Keratinocyte (primary cell): ENCODE measurements at regions not wholly inside any gene's neighbourhood (a gene's known extent, or its start where the extent isn't known, plus 50 kb on each side); places are given as distances from the start of the nearest gene placed in this dataset.

Experiments
- DNase-seq: peaks from one replicate; pipeline ENCODE4 v3.0.0-alpha.2; 2011; ENCODE audit warnings: low read depth, missing footprints, low spot score
- FAIRE-seq: peaks from 2 replicates; lab custom pipeline; 2011; peaks lifted over from hg19 to GRCh38; lab: Jason Lieb, UNC
- H2AFZ ChIP-seq: 2 replicates; pipeline ENCODE4 v1.6.0; 2012; ENCODE audit warnings: low read length, control low read depth, inconsistent platforms; ENCODE audit not compliant: control insufficient read depth
- H3K27ac ChIP-seq: 2 replicates; pipeline ENCODE4 v1.5.1; 2011; ENCODE audit warnings: low read length; ENCODE audit not compliant: control insufficient read depth, insufficient read depth
- H3K27me3 ChIP-seq: 3 replicates; pipeline ENCODE4 v1.6.0; 2011; ENCODE audit warnings: low read length; ENCODE audit not compliant: control insufficient read depth, insufficient read depth; ENCODE audit errors: extremely low read depth
- H3K36me3 ChIP-seq, 2 experiments: 2 replicates in 1 of 2; 3 replicates in 1 of 2; pipeline ENCODE4 v1.5.1; 2011; ENCODE audit warnings: low read length in 2 of 2, mild to moderate bottlenecking in 1 of 2; ENCODE audit not compliant: control insufficient read depth in 2 of 2, insufficient read depth in 2 of 2; ENCODE audit errors: extremely low read depth in 1 of 2
- H3K4me1 ChIP-seq: 3 replicates; pipeline ENCODE4 v1.5.1; 2011; ENCODE audit warnings: low read length; ENCODE audit not compliant: control insufficient read depth, insufficient read depth; ENCODE audit errors: extremely low read depth
- H3K4me2 ChIP-seq: 3 replicates; pipeline ENCODE4 v1.6.0; 2011; ENCODE audit warnings: low read depth, low read length; ENCODE audit not compliant: control insufficient read depth, insufficient read depth; ENCODE audit errors: extremely low read depth
- H3K4me3 ChIP-seq, 3 experiments: fragments of 200-600 bp in 1 of 3; sonication (generic) in 1 of 3; 2 replicates in 2 of 3; 3 replicates in 1 of 3; pipeline ENCODE4 v1.5.1; 2011 to 2016; ENCODE audit warnings: low read length in 3 of 3, mild to moderate bottlenecking in 3 of 3, control low read depth in 2 of 3, inconsistent platforms in 1 of 3, low read depth in 1 of 3, mixed read lengths in 1 of 3, mixed run types in 1 of 3, moderate library complexity in 1 of 3; ENCODE audit not compliant: control insufficient read depth in 2 of 3, insufficient read depth in 2 of 3; ENCODE audit errors: extremely low read depth in 1 of 3
- H3K79me2 ChIP-seq: 2 replicates; pipeline ENCODE4 v1.6.0; 2012; ENCODE audit warnings: low read length; ENCODE audit not compliant: control insufficient read depth, insufficient read depth
- H3K9ac ChIP-seq: 3 replicates; pipeline ENCODE4 v1.6.0; 2011; ENCODE audit warnings: low read length; ENCODE audit not compliant: control insufficient read depth, insufficient read depth; ENCODE audit errors: extremely low read depth
- H3K9me1 ChIP-seq: 3 replicates; pipeline ENCODE4 v1.6.0; 2011; ENCODE audit warnings: low read length; ENCODE audit not compliant: control insufficient read depth, insufficient read depth; ENCODE audit errors: extremely low read depth
- H3K9me3 ChIP-seq: 2 replicates; pipeline ENCODE4 v1.5.1; 2012; ENCODE audit warnings: low read depth, low read length; ENCODE audit not compliant: control insufficient read depth
- H4K20me1 ChIP-seq: 3 replicates; pipeline ENCODE4 v1.6.0; 2011; ENCODE audit warnings: low read length; ENCODE audit not compliant: control insufficient read depth, insufficient read depth; ENCODE audit errors: extremely low read depth
- EZH2 ChIP-seq: IDR thresholded peaks from one replicate; pipeline ENCODE4 v1.6.1; 2012; ENCODE audit warnings: inconsistent platforms, mild to moderate bottlenecking, low read length, moderate library complexity
- dilution Hi-C: fragments of 300-500 bp; cut with MboI; formaldehyde crosslinking; loops from one replicate; pipeline ENCODE4 v1.7.0; 2020; ENCODE audit warnings: low sequenced_read_pairs; ENCODE audit not compliant: extremely low pct_ligation_motif_present
- TF ChIP-seq, protein P1 (sequence below), 3 experiments: IDR thresholded peaks in 1 of 3; conservative IDR thresholded peaks in 1 of 3; optimal IDR thresholded peaks in 1 of 3; 2 replicates in 2 of 3; 3 replicates in 1 of 3; pipeline versions ENCODE3 to v1.5.1; 2011; ENCODE audit warnings: low read length in 3 of 3, mild to moderate bottlenecking in 3 of 3, moderate library complexity in 2 of 3, control low read depth in 1 of 3, inconsistent platforms in 1 of 3; ENCODE audit not compliant: insufficient read depth in 2 of 3; ENCODE audit errors: extremely low read depth in 1 of 3

DNA sequence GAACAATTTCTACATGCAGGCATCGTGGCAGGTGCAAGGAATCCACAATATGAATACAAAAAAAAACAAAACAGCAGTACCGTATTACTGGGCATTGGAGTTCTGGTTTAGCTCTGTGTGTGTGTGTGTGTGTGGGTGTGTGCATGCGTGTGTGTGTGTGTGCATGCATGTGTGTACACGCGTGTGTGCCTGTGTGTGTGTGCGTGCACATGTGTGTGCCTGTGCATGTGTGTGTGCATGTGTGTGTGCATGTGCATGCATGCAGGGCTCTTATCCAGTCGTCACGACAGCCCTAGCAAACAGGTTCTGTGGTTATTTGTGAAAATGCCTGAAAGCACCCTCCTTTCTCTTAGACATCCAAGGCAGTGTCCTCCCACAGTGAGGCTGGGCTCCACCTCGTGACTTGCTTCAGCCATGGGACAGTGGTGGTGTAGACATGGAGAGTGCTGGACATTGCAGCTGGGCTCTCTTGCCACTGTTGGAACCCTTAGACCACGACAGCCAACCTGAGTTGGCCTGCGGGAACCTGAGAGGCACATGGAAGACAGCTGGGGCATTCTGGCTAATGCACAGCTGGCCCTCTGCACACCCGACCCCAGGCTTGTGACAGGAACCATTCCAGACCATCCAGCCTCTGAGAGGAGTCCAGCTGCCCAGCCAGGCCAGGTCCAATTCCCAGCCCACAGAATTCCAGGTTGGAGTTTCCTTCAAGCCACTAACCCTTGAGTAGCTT, 173.4 kb upstream of the SHH start:
- H3K9me3 ChIP-seq, result peaks cover 4% of the 10 kb centered on the region
- no peaks in the 10 kb centered on the region for H3K36me3 ChIP-seq
- no peaks in the 10 kb centered on the region for H3K27me3 ChIP-seq
- no peak overlapping the region for H2AFZ ChIP-seq
- FAIRE-seq (no peak), DNase-seq (no peak)
- H3K4me1 ChIP-seq, result no peaks in the 10 kb centered on the region
- no peaks in the 10 kb centered on the region for H3K79me2 ChIP-seq
- no peak overlapping the region for H3K9ac ChIP-seq
- H4K20me1 ChIP-seq, result no peaks in the 10 kb centered on the region
- H3K4me2 ChIP-seq, result no peak overlapping the region
- H3K4me3 ChIP-seq, result no peak overlapping the region
- dilution Hi-C loops, result no loop called here
- H3K9me1 ChIP-seq, result no peaks in the 10 kb centered on the region
- TF ChIP-seq EZH2, result no peak
- TF ChIP-seq, protein P1, sequence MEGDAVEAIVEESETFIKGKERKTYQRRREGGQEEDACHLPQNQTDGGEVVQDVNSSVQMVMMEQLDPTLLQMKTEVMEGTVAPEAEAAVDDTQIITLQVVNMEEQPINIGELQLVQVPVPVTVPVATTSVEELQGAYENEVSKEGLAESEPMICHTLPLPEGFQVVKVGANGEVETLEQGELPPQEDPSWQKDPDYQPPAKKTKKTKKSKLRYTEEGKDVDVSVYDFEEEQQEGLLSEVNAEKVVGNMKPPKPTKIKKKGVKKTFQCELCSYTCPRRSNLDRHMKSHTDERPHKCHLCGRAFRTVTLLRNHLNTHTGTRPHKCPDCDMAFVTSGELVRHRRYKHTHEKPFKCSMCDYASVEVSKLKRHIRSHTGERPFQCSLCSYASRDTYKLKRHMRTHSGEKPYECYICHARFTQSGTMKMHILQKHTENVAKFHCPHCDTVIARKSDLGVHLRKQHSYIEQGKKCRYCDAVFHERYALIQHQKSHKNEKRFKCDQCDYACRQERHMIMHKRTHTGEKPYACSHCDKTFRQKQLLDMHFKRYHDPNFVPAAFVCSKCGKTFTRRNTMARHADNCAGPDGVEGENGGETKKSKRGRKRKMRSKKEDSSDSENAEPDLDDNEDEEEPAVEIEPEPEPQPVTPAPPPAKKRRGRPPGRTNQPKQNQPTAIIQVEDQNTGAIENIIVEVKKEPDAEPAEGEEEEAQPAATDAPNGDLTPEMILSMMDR (optimal IDR thresholded peaks at IDR 0.05 in 1 of 3, IDR thresholded peaks at IDR 0.05 in 1 of 3, conservative IDR thresholded peaks at IDR 0.05 in 1 of 3; ENCODE audit: extremely low read depth in 1 of 3, insufficient read depth in 2 of 3, low read length in 3 of 3), result no peak
- H3K27ac ChIP-seq, result no peak overlapping the region

DNA sequence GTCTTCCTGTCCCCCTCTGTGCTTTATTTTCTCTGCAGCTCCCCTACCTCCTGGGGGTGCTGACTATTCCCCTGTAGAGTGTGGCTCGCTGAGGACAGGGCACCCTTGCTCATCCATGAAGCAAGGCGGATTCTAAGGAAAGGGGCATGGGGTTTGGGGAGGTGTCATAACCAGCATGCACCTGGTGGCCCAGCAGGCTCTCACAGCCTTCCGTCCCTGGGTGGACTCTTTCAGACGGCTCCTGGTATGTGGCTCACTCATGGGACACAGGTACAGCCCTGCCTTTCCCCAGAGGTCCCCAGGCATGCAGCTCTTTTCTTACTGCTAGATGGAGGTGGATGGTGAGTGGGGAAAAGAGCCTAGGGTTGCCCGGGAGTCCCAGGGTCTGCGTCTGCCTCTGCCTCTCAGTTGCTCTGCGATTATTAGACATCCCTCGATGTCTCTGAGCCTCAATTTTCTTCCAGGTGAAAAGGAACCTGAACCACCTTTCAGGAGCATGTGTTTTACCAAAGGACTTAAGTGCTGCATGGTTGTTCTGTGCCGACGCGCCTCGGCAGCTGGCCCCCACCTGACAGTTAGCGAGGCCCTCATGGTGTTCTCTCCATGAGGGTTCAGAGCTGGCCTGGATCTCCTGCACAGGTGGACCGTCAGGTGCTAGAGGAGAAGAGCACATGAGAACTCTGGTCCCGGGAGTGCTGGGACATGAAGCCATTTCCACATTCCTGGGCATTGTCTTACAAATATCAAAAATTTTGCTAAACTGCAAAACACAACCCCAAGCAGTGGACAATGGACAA, 172.5 kb upstream of the SHH start:
- Histone ChIP-seq H2AFZ (no peak overlapping the region), H3K4me3 (no peak overlapping the region), H3K9me1 (no peaks in the 10 kb centered on the region), H3K4me2 (no peak overlapping the region), H3K79me2 (no peaks in the 10 kb centered on the region), H3K27me3 (no peaks in the 10 kb centered on the region), H3K9ac (no peak overlapping the region), H4K20me1 (no peaks in the 10 kb centered on the region), H3K27ac (no peak overlapping the region), H3K4me1 (no peaks in the 10 kb centered on the region), H3K36me3 (no peaks in the 10 kb centered on the region), H3K9me3 (peaks cover 4% of the 10 kb centered on the region)
- DNase-seq, result no peak
- no peak for TF ChIP-seq EZH2
- TF ChIP-seq, protein P1 (optimal IDR thresholded peaks at IDR 0.05 in 1 of 3, IDR thresholded peaks at IDR 0.05 in 1 of 3, conservative IDR thresholded peaks at IDR 0.05 in 1 of 3; ENCODE audit: extremely low read depth in 1 of 3, insufficient read depth in 2 of 3, low read length in 3 of 3), result no peak
- no peak for FAIRE-seq
- dilution Hi-C loops, result no loop called here
